NCI-H2171 treated with DMSO at 0.1 percent for 48 hours (cell line): ENCODE measurements at regions not wholly inside any gene's neighbourhood (a gene's known extent, or its start where the extent isn't known, plus 50 kb on each side); places are given as distances from the start of the nearest gene placed in this dataset.

ENCODE experiments used
- DNase-seq: peaks from one replicate; lab custom pipeline; 2025; lab: John Stamatoyannopoulos, UW

GRCh38 chr7:7051206-7051877 is 131.0 kb upstream of the C1GALT1 start:
- no peak for DNase-seq

- no peak for DNase-seq
These were observed 128.0 kb upstream of the C1GALT1 start for GRCh38 chr7:7054252-7054830.

GRCh38 chr7:7060828-7061599 is 121.3 kb upstream of the C1GALT1 start:
- no peak for DNase-seq

GRCh38 chr7:7077945-7078344 is 104.4 kb upstream of the C1GALT1 start:
- no peak for DNase-seq

GRCh38 chr7:7080802-7081201 is 101.5 kb upstream of the C1GALT1 start:
- no peak for DNase-seq

- no peak for DNase-seq
These were observed 91.9 kb upstream of the C1GALT1 start for GRCh38 chr7:7090460-7090859.

GRCh38 chr7:7098280-7098818 is 84.0 kb upstream of the C1GALT1 start:
- DNase-seq = peak; percentile 2

- peak; percentile 56 for DNase-seq
These were observed 82.7 kb upstream of the C1GALT1 start for GRCh38 chr7:7099584-7100014.

- DNase-seq = peak; percentile 74
These were observed 81.9 kb upstream of the C1GALT1 start for GRCh38 chr7:7100432-7100849.

GRCh38 chr7:7102906-7103305 is 79.4 kb upstream of the C1GALT1 start:
- DNase-seq = no peak

- DNase-seq = peak; percentile 44
These were observed 78.7 kb upstream of the C1GALT1 start for GRCh38 chr7:7103343-7104313.

- DNase-seq = no peak
These were observed 78.0 kb upstream of the C1GALT1 start for GRCh38 chr7:7104314-7104698.

- DNase-seq = no peak
These were observed 77.4 kb upstream of the C1GALT1 start for GRCh38 chr7:7104971-7105370.

GRCh38 chr7:7105800-7106582 is 76.4 kb upstream of the C1GALT1 start:
- DNase-seq = no peak

GRCh38 chr7:7108931-7109330 is 73.4 kb upstream of the C1GALT1 start:
- no peak for DNase-seq

- no peak for DNase-seq
These were observed 72.4 kb upstream of the C1GALT1 start for GRCh38 chr7:7109934-7110333.

GRCh38 chr7:7110706-7111105 is 71.6 kb upstream of the C1GALT1 start:
- DNase-seq = no peak

- DNase-seq = no peak
These were observed 69.5 kb upstream of the C1GALT1 start for GRCh38 chr7:7112868-7113267.

- DNase-seq = no peak
These were observed 67.6 kb upstream of the C1GALT1 start for GRCh38 chr7:7114575-7115291.

GRCh38 chr7:7117935-7118586 is 64.3 kb upstream of the C1GALT1 start:
- no peak for DNase-seq
